Nucleus accumbens (tissue), 56 donors: ENCODE measurements at regions not wholly inside any gene's neighbourhood (a gene's known extent, or its start where the extent isn't known, plus 50 kb on each side); places are given as distances from the start of the nearest gene placed in this dataset.
"Not testable (repeated sequence)": the region's sequence is repeated elsewhere in the genome, so short reads cannot be mapped to it uniquely, and the experiment has no call there.

Source experiments
- DNase-seq, 56 donors: peaks; one replicate each; lab custom pipeline; 2025; lab: John Stamatoyannopoulos, UW

GRCh38 chr10:4191354-4191753 lies 406.3 kb upstream of the KLF6 start:
- no peak for DNase-seq

DNA sequence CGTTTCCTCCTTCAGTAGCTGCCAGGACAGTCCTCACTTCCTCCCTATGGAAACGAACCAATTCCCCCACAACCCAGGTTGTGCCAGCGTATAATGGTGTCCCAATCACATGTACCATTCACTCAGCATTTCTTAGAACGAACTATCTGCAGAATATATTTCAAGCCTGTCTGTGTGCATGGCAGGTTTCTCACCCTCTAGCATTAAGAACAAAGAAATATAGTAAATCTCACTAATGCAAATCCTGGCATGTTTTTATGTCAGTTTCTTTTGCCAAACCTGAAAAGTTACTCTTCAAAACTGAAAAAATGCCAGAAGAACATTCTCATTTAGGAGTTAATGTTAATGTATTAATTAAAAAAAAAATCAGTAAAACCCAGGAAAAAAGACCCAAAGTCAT lies 405.9 kb upstream of the KLF6 start:
- DNase-seq, result no peak

- DNase-seq, result no peak
These were observed 404.3 kb upstream of the KLF6 start for GRCh38 chr10:4189281-4189680.

GRCh38 chr10:4188406-4188805 lies 403.4 kb upstream of the KLF6 start:
- no peak for DNase-seq

- no peak for DNase-seq
These were observed 402.0 kb upstream of the KLF6 start for GRCh38 chr10:4186849-4187540.

DNA sequence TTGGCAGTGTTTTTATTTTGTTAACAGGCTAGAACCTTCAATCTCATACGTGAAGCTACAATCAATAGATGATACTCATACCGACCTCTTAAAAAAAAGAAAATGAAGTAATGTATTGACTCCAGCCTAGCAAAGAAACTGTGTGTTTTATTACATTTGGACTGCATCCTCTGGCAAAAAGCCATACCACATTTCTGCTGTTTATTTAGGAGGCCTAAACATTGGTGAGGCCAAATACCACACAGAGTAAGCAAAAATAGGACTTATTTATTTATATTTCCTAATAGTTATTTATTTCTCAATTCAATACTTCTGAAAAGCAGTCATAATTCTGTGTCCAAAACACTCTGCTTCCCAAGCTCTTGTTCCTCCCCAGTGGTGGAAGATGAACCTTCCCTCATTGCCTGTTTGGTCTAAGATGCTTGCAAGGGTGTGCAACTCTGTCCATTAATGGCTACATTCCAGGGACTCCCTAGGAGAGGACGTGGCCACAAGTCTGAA lies 398.8 kb upstream of the KLF6 start:
- no peak for DNase-seq

DNA sequence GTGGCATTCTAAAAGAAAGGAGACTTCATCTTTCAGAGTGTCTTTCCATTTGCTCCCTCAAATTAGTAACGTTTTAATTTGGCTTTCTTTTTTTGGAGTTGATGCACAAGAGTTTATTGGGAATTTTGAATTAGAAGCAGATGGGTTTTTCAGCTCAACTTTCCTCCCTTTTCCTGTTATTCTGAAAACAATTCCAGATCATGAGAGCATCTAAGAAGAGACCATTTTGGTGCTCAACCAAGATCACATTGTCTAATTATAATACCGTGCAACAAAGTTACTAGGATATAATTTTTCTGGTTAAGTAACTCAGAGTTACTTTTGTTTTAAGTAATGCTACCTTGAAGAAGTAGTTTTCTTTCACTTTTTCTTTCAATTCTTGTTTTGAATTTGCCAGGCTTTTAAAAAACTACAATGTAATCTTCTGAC lies 396.6 kb upstream of the KLF6 start:
- DNase-seq, result no peak

DNA sequence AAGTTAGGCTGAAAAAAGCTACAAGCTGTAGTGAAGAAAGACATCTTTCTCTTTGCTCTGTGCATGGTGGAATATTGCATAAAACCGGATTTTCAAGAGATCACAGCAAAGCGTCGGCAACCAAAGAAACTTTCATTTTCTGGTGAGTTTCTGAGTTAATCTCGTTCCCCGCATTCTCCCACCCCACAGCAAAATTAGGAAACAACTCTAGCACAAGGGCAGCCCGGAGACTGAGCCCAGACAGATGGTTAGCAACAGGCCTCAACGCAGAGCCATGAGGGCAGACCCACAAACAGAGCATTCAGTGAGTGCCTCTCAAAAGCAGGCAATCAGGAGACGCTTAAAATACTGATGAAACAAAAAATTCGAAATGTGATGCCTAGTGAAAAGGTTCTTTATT lies 396.1 kb upstream of the KLF6 start:
- no peak for DNase-seq

DNA sequence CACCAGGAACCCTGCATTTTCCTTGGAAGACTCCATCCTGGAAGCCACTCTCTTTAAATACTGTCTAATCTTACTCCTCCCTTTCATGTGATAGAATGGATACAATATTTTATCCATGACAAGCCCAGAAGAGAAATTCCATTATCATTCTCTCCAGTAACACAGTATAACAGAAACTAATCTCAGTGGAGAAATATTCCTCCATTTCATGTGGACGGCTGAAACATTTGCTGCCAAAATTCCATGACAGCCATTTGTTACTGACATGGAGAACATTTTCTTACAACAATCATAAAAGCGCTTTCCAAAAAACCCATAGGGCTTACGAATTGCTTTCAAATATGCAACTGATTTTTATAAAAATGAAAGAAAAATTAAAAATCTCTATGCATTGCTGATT lies 392.8 kb upstream of the KLF6 start:
- DNase-seq, result no peak

DNA sequence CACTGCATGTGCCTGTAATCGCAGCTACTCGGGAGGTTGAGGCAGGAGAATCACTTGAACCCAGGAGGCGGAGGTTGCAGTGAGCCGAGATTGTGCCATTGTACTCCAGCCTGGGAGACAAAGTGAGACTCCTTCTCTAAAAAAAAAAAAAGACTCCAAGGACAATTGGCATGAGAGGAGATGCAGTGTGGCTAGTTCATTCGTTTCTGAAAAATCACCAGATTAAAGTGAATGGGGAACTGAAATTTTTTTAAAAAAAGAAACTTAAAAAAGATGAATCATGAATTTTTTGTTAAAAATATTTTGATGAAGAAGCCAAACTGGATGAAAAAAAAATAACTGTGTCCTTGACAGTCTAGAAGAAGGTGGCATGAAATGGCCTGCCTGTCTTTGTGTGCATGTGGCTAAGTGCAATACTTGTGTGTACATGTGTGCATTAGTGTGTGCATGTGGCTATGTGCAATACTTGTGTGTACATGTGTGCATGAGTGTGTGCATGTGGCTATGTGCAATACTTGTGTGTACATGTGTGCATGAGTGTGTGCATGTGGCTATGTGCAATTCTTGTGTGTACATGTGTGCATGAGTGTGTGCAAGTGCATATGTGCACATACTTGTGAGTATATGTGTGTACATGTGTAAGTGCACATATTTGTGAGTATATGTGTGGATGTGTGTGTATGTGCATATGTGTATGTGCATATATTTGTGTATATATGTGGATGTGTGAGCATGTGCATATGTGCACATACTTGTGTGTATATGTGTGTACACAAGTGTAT lies 391.7 kb upstream of the KLF6 start:
- no peak for DNase-seq

DNA sequence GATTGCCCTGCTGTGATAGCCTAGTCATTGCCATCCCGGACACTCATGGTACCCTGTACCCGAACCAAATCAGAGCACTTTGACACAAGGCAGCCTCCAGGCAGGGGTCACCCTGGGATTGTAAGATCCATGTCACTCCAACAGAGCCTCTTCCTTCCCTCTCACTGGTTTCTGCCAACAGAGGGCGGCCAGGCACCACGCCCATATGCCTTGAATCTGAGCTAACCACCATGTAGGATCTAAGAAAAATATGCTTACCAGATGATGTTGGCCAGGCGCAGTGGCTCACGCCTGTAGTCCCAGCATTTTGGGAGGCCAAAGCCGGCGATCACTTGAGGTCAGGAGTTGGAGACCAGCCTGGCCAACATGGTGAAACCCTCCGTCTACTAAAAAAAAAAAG lies 389.2 kb upstream of the KLF6 start:
- no peak for DNase-seq

GRCh38 chr10:4170633-4171314 lies 385.8 kb upstream of the KLF6 start:
- no peak for DNase-seq

- no peak for DNase-seq
These were observed 385.2 kb upstream of the KLF6 start for GRCh38 chr10:4170181-4170580.

DNA sequence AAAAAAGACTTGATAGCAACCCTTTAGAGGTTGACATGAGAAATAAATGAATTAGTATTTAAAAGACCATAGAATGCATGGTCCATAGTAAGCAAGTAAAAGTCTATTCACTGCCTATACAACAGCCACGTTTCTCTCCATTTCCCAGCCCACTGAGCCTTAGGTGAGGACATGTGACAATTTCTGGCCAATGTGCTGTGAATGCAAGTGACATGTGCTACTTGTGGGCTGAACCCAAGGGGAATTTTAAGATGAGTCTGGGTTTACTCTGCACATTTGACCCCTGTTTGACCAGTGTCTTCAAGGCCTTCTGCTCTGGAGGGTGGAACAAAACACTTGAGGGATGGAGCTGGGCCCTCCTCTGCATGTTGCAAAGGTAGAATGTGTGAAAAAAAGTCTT lies 384.4 kb upstream of the KLF6 start:
- no peak for DNase-seq

GRCh38 chr10:4167216-4167615 lies 382.2 kb upstream of the KLF6 start:
- DNase-seq, result no peak

- no peak for DNase-seq
These were observed 377.7 kb upstream of the KLF6 start for GRCh38 chr10:4162571-4163286.

DNA sequence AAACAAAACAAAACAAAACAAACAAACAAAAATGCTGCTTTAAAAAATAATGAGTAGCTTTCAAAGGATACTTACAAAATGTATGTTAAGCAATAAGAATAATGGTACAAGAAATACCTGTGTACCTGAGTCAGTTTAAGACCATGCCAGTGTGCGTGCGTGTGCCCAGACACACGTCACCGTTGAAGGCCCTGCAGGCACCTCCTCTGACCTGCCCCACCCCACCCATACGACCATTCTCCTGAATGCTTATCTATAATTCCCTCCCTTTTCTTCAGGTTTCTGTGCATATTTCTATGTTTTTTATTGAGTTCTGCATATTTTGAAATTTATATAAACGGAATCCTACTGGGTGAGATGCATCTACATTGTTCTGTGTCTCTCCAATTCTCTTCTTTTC lies 374.2 kb upstream of the KLF6 start:
- no peak for DNase-seq

DNA sequence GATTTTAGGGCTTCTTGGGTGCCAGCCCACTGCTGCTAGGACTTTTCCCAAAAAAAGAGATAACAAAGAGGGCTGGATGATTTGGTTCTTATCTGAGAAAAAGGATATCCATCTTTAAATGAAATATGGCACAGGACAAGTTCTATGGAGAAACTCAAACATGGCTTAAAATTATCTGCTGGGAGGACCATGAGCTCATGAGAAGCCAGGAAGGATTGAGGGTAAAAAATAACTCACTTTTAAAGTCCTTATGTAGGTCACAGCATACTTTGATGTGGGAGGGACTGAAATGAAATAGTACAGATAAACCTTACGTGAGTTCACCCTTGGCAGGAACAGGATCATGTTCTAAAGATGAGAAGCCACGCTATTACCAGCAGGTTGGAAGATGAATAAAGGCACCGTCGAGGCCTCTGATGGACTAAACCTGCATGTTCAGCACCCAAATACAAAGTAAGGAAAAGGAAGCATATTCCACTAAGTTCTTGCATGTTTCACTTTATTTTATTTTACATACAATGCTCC lies 369.2 kb upstream of the KLF6 start:
- no peak for DNase-seq

GRCh38 chr10:4151466-4151865 lies 366.5 kb upstream of the KLF6 start:
- no peak for DNase-seq

- no peak for DNase-seq
These were observed 365.7 kb upstream of the KLF6 start for GRCh38 chr10:4150676-4151075.

DNA sequence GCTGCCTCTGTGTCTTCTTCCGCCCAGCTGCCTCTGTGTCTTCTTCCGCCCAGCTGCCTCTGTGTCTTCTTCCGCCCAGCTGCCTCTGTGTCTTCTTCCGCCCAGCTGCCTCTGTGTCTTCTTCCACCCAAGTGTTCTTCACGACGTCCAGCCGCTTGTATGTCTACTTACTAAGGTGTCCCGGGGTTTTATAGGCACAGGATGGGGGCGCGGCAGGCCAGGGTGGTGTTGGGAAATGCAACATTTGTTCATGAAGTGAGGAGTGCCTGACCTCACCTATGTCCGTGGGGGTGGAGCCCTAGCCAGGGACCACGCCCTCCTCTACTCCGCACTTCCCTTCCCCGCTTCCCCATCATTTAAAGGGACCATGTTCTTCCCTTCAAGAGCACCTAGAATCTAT lies 364.5 kb upstream of the KLF6 start:
- DNase-seq, result not testable (repeated sequence)
